OCI-LY7 (cell line): ENCODE measurements at regions not wholly inside any gene's neighbourhood (a gene's known extent, or its start where the extent isn't known, plus 50 kb on each side); places are given as distances from the start of the nearest gene placed in this dataset.
"Not testable (repeated sequence)": the region's sequence is repeated elsewhere in the genome, so short reads cannot be mapped to it uniquely, and the experiment has no call there.

Experiments
- BruUV-seq: library from RNA; stranded (reverse); fragments of 400-500 nt; replicated peaks from 2 replicates; lab custom pipeline; 2021; lab: Mats Ljungman, UMichigan
- CTCF ChIA-PET: fragments of 300-600 bp; sonication (Branson Sonifier 250); formaldehyde crosslinking; loops from one replicate; lab custom pipeline; 2022; ENCODE audit warnings: antibody characterized with exemption; ENCODE audit not compliant: unreplicated experiment; lab: Charles Lee
- POLR2A ChIA-PET: fragments of 300-600 bp; sonication (Branson Sonifier 250); formaldehyde crosslinking; loops from one replicate; lab custom pipeline; 2022; ENCODE audit warnings: antibody characterized with exemption; lab: Charles Lee
- DNase-seq: peaks from one replicate; pipeline ENCODE4 v3.0.0-alpha.2; 2015; ENCODE audit warnings: low spot score
- H2AFZ ChIP-seq: fragments of 200-600 bp; sonication (generic), shearing (Covaris generic); 2 replicates; pipeline ENCODE4 v1.6.1; 2014; ENCODE audit warnings: mild to moderate bottlenecking, antibody characterized with exemption, low read length, moderate library complexity
- H3K27ac ChIP-seq: fragments of 200-600 bp; sonication (generic); 2 replicates; pipeline ENCODE4 v1.5.1; 2014; ENCODE audit warnings: mixed run types, low read depth, mild to moderate bottlenecking, moderate library complexity, low read length, inconsistent platforms; ENCODE audit not compliant: poor library complexity, severe bottlenecking
- H3K36me3 ChIP-seq: fragments of 200-600 bp; sonication (generic); 2 replicates; pipeline ENCODE4 v1.6.1; 2014; ENCODE audit warnings: mild to moderate bottlenecking, antibody characterized with exemption, low read length, moderate library complexity, mixed read lengths; ENCODE audit not compliant: insufficient read depth
- H3K4me1 ChIP-seq: fragments of 200-600 bp; sonication (generic); 2 replicates; pipeline ENCODE4 v1.5.1; 2014; ENCODE audit warnings: mild to moderate bottlenecking, low read length; ENCODE audit not compliant: insufficient read depth, poor library complexity, severe bottlenecking
- H3K4me2 ChIP-seq: fragments of 200-600 bp; sonication (generic); 2 replicates; pipeline ENCODE4 v1.6.1; 2014; ENCODE audit warnings: mild to moderate bottlenecking, low read length
- H3K4me3 ChIP-seq: fragments of 200-600 bp; sonication (generic); 2 replicates; pipeline ENCODE4 v1.5.1; 2014; ENCODE audit warnings: mild to moderate bottlenecking, low read depth, low read length; ENCODE audit not compliant: poor library complexity, severe bottlenecking
- H3K79me2 ChIP-seq: fragments of 200-600 bp; sonication (generic); 2 replicates; pipeline ENCODE4 v1.6.1; 2016; ENCODE audit warnings: low read depth, mild to moderate bottlenecking, low read length, moderate library complexity, mixed read lengths; ENCODE audit not compliant: insufficient read depth
- H3K9me2 ChIP-seq: fragments of 200-600 bp; sonication (generic); 2 replicates; pipeline ENCODE4 v1.6.1; 2016; ENCODE audit warnings: mild to moderate bottlenecking, low read length, mixed read lengths; ENCODE audit not compliant: insufficient read depth
- H3K9me3 ChIP-seq: fragments of 200-600 bp; sonication (generic); 2 replicates; pipeline ENCODE4 v1.6.1; 2014; ENCODE audit warnings: mild to moderate bottlenecking, mixed run types, low read length, mixed read lengths
- H4K20me1 ChIP-seq: fragments of 200-600 bp; sonication (generic); 2 replicates; pipeline ENCODE4 v1.6.1; 2014; ENCODE audit warnings: mild to moderate bottlenecking, antibody characterized with exemption, low read length, moderate library complexity, mixed read lengths; ENCODE audit not compliant: insufficient read depth
- CTCF ChIP-seq: fragments of 200-600 bp; sonication (generic); conservative IDR thresholded peaks from 2 replicates; pipeline ENCODE4 v1.5.1; 2014; ENCODE audit warnings: mild to moderate bottlenecking, antibody characterized with exemption, low read length, moderate library complexity, mixed read lengths
- EZH2phosphoT487 ChIP-seq: fragments of 200-600 bp; sonication (generic); IDR thresholded peaks from 2 replicates; pipeline ENCODE4 v1.6.1; 2018; ENCODE audit warnings: low read depth, borderline replicate concordance, mild to moderate bottlenecking, mixed run types, antibody characterized with exemption, low read length, moderate library complexity, mixed read lengths
- intact Hi-C: fragments of 100-400 bp; cut with micrococcal nuclease; formaldehyde crosslinking; loops from one replicate; pipeline ENCODE4 v1.10.0; 2022; ENCODE audit not compliant: unreplicated experiment

GRCh38 chr15:95041297-95041696 is 809.9 kb downstream of the MCTP2 start:
- H3K9me3 ChIP-seq, result no peaks in the 10 kb centered on the region
- CTCF ChIA-PET, result no interaction called here
- H3K4me3 ChIP-seq, result no peak overlapping the region
- no peaks in the 10 kb centered on the region for H3K9me2 ChIP-seq
- H4K20me1 ChIP-seq, result no peaks in the 10 kb centered on the region
- H3K27ac ChIP-seq, result no peak overlapping the region
- H3K79me2 ChIP-seq, result no peaks in the 10 kb centered on the region
- BruUV-seq, result no TSS peak
- H3K4me2 ChIP-seq, result no peak overlapping the region
- no peaks in the 10 kb centered on the region for H3K36me3 ChIP-seq
- no peak for DNase-seq
- TF ChIP-seq EZH2phosphoT487 (no peak), CTCF (no peak)
- POLR2A ChIA-PET, result no interaction called here
- intact Hi-C loops, result no loop called here
- no peak overlapping the region for H2AFZ ChIP-seq
- H3K4me1 ChIP-seq, result no peaks in the 10 kb centered on the region

GRCh38 chr15:95043236-95043932 is 812.0 kb downstream of the MCTP2 start:
- H2AFZ ChIP-seq, CTCF ChIA-PET, BruUV-seq, H3K4me1 ChIP-seq, H3K9me3 ChIP-seq, H3K4me3 ChIP-seq, H3K27ac ChIP-seq, H3K9me2 ChIP-seq, H3K4me2 ChIP-seq, intact Hi-C loops, POLR2A ChIA-PET, H3K79me2 ChIP-seq, DNase-seq, H3K36me3 ChIP-seq, H4K20me1 ChIP-seq: not testable (repeated sequence)

- CTCF ChIA-PET, result no interaction called here
Observed at GRCh38 chr15:95043933-95044313, 812.6 kb downstream of the MCTP2 start.

More at GRCh38 chr15:95043933-95044313, 812.6 kb downstream of the MCTP2 start:
- Histone ChIP-seq H3K4me3 (no peak overlapping the region), H3K9me2 (no peaks in the 10 kb centered on the region), H2AFZ (no peak overlapping the region), H3K27ac (no peak overlapping the region), H3K36me3 (no peaks in the 10 kb centered on the region), H4K20me1 (no peaks in the 10 kb centered on the region), H3K4me1 (no peaks in the 10 kb centered on the region), H3K79me2 (no peaks in the 10 kb centered on the region), H3K4me2 (no peak overlapping the region), H3K9me3 (no peaks in the 10 kb centered on the region)
- TF ChIP-seq EZH2phosphoT487 (no peak), CTCF (no peak)
- no TSS peak for BruUV-seq
- POLR2A ChIA-PET, result interaction anchor here (0.7 kb wide), 1 partner anchor 25 kb away, joined by 3 read pairs; no protein-coding TSS in a partner anchor
- intact Hi-C loops, result no loop called here
- no peak for DNase-seq
